Right hindlimb (tissue), 1 donor: ENCODE measurements at regions not wholly inside any gene's neighbourhood (a gene's known extent, or its start where the extent isn't known, plus 50 kb on each side); places are given as distances from the start of the nearest gene placed in this dataset.
"Not testable (repeated sequence)": the region's sequence is repeated elsewhere in the genome, so short reads cannot be mapped to it uniquely, and the experiment has no call there.

Experiments used
- DNase-seq: peaks from one replicate; pipeline ENCODE4 v3.0.0-alpha.2; 2018

GRCh38 chr6:140731741-140732140, 1357.3 kb upstream of the CITED2 start:
- no peak for DNase-seq

- no peak for DNase-seq
Measured at GRCh38 chr6:140729521-140729920, 1355.1 kb upstream of the CITED2 start.

- no peak for DNase-seq
Measured at GRCh38 chr6:140718021-140718420, 1343.6 kb upstream of the CITED2 start.

GRCh38 chr6:140713495-140713894, 1339.0 kb upstream of the CITED2 start:
- no peak for DNase-seq

- no peak for DNase-seq
Measured at GRCh38 chr6:140711019-140711613, 1336.7 kb upstream of the CITED2 start.

GRCh38 chr6:140708441-140708840, 1334.0 kb upstream of the CITED2 start:
- no peak for DNase-seq

GRCh38 chr6:140704008-140704407, 1329.6 kb upstream of the CITED2 start:
- DNase-seq = not testable (repeated sequence)

- no peak for DNase-seq
Measured at GRCh38 chr6:140697585-140697984, 1323.1 kb upstream of the CITED2 start.

GRCh38 chr6:140684776-140685550, 1310.5 kb upstream of the CITED2 start:
- DNase-seq = no peak

GRCh38 chr6:140677781-140678528, 1303.5 kb upstream of the CITED2 start:
- DNase-seq = no peak

GRCh38 chr6:140671926-140672325, 1297.5 kb upstream of the CITED2 start:
- no peak for DNase-seq

- DNase-seq = no peak
Measured at GRCh38 chr6:140670021-140670420, 1295.6 kb upstream of the CITED2 start.

GRCh38 chr6:140669321-140669720, 1294.9 kb upstream of the CITED2 start:
- DNase-seq = no peak

GRCh38 chr6:140663772-140664171, 1289.3 kb upstream of the CITED2 start:
- no peak for DNase-seq

- no peak for DNase-seq
Measured at GRCh38 chr6:140663094-140663493, 1288.6 kb upstream of the CITED2 start.

- no peak for DNase-seq
Measured at GRCh38 chr6:140661691-140662090, 1287.2 kb upstream of the CITED2 start.

GRCh38 chr6:140660295-140660694, 1285.8 kb upstream of the CITED2 start:
- DNase-seq = no peak

- no peak for DNase-seq
Measured at GRCh38 chr6:140653972-140654371, 1279.5 kb upstream of the CITED2 start.

GRCh38 chr6:140653506-140653905, 1279.1 kb upstream of the CITED2 start:
- no peak for DNase-seq

GRCh38 chr6:140649502-140649901, 1275.1 kb upstream of the CITED2 start:
- not testable (repeated sequence) for DNase-seq

GRCh38 chr6:140647322-140647721, 1272.9 kb upstream of the CITED2 start:
- not testable (repeated sequence) for DNase-seq

- DNase-seq = no peak
Measured at GRCh38 chr6:140644017-140644416, 1269.6 kb upstream of the CITED2 start.

GRCh38 chr6:140641412-140641811, 1267.0 kb upstream of the CITED2 start:
- DNase-seq = no peak

- DNase-seq = no peak
Measured at GRCh38 chr6:140636908-140637402, 1262.5 kb upstream of the CITED2 start.
